HL-60 (cell line): ENCODE measurements at regions not wholly inside any gene's neighbourhood (a gene's known extent, or its start where the extent isn't known, plus 50 kb on each side); places are given as distances from the start of the nearest gene placed in this dataset.

Source experiments
- DNase-seq, 2 experiments: peaks; one replicate each; pipeline ENCODE4 v3.0.0-alpha.2; 2010 to 2020; ENCODE audit warnings: low read depth in 1 of 2, low spot score in 1 of 2
- H3K27ac ChIP-seq: fragments of 250-450 bp; sonication (Bioruptor Pico); replicated peaks from 2 replicates; pipeline ENCODE4 v1.5.1; 2020; ENCODE audit warnings: mild to moderate bottlenecking, moderate library complexity
- H3K27me3 ChIP-seq: fragments of 250-450 bp; sonication (Bioruptor Pico); 2 replicates; pipeline ENCODE4 v1.5.1; 2021; ENCODE audit warnings: mild to moderate bottlenecking, moderate library complexity; ENCODE audit not compliant: insufficient read depth, poor library complexity, severe bottlenecking
- H3K4me3 ChIP-seq: replicated peaks from 2 replicates; pipeline ENCODE4 v1.5.1; 2011; ENCODE audit warnings: mild to moderate bottlenecking, control low read depth, low read length; ENCODE audit not compliant: insufficient read depth
- GABPA ChIP-seq: IDR thresholded peaks from 2 replicates; pipeline ENCODE4 v1.6.1; 2012; ENCODE audit warnings: low read depth
- POLR2AphosphoS5 ChIP-seq: IDR thresholded peaks from 2 replicates; pipeline ENCODE4 v1.6.1; 2012; ENCODE audit warnings: low read depth
- SPI1 ChIP-seq: IDR thresholded peaks from 2 replicates; pipeline ENCODE4 v1.6.1; 2012; ENCODE audit warnings: low read depth, mild to moderate bottlenecking, borderline replicate concordance
- TF ChIP-seq, protein P1 (sequence below): IDR thresholded peaks from one replicate; pipeline ENCODE4 v1.5.1; 2011; ENCODE audit warnings: low read length, control low read depth, inconsistent platforms; ENCODE audit not compliant: insufficient read depth
- TF ChIP-seq, protein P2 (sequence below): IDR thresholded peaks from 2 replicates; pipeline ENCODE4 v1.6.1; 2012; ENCODE audit warnings: low read depth; ENCODE audit not compliant: insufficient replicate concordance

GRCh38 chr2:118607641-118608040 lies 239.8 kb downstream of the EN1 start:
- Histone ChIP-seq H3K27me3 (no peaks in the 10 kb centered on the region), H3K4me3 (no peak overlapping the region), H3K27ac (no peak overlapping the region)
- TF ChIP-seq GABPA (no peak), SPI1 (no peak), POLR2AphosphoS5 (no peak)
- TF ChIP-seq, protein P1, sequence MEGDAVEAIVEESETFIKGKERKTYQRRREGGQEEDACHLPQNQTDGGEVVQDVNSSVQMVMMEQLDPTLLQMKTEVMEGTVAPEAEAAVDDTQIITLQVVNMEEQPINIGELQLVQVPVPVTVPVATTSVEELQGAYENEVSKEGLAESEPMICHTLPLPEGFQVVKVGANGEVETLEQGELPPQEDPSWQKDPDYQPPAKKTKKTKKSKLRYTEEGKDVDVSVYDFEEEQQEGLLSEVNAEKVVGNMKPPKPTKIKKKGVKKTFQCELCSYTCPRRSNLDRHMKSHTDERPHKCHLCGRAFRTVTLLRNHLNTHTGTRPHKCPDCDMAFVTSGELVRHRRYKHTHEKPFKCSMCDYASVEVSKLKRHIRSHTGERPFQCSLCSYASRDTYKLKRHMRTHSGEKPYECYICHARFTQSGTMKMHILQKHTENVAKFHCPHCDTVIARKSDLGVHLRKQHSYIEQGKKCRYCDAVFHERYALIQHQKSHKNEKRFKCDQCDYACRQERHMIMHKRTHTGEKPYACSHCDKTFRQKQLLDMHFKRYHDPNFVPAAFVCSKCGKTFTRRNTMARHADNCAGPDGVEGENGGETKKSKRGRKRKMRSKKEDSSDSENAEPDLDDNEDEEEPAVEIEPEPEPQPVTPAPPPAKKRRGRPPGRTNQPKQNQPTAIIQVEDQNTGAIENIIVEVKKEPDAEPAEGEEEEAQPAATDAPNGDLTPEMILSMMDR, result no peak
- TF ChIP-seq, protein P2, sequence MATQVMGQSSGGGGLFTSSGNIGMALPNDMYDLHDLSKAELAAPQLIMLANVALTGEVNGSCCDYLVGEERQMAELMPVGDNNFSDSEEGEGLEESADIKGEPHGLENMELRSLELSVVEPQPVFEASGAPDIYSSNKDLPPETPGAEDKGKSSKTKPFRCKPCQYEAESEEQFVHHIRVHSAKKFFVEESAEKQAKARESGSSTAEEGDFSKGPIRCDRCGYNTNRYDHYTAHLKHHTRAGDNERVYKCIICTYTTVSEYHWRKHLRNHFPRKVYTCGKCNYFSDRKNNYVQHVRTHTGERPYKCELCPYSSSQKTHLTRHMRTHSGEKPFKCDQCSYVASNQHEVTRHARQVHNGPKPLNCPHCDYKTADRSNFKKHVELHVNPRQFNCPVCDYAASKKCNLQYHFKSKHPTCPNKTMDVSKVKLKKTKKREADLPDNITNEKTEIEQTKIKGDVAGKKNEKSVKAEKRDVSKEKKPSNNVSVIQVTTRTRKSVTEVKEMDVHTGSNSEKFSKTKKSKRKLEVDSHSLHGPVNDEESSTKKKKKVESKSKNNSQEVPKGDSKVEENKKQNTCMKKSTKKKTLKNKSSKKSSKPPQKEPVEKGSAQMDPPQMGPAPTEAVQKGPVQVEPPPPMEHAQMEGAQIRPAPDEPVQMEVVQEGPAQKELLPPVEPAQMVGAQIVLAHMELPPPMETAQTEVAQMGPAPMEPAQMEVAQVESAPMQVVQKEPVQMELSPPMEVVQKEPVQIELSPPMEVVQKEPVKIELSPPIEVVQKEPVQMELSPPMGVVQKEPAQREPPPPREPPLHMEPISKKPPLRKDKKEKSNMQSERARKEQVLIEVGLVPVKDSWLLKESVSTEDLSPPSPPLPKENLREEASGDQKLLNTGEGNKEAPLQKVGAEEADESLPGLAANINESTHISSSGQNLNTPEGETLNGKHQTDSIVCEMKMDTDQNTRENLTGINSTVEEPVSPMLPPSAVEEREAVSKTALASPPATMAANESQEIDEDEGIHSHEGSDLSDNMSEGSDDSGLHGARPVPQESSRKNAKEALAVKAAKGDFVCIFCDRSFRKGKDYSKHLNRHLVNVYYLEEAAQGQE, result no peak
- DNase-seq, result no peak

DNA sequence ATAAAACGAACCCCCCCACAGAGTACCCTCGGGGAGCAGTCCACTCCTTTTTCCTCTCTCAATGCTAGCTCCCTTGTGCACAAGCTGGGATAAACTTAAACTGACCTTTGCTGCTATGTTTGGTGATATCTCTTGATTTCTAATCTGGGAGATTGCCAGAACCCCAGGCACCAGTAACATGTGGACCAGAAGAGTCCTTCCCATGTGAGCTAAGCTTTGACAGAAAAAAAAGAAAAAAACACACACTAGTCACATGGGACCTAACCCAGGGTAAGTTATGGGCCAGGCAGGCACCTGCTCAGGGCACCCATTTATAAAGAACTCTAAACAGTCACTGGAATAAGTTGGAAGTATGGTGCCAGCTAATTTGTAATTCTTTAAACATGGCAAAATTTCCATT lies 242.6 kb downstream of the EN1 start:
- H3K27ac ChIP-seq, result no peak overlapping the region
- TF ChIP-seq, protein P2, result no peak
- TF ChIP-seq, protein P1, result no peak
- TF ChIP-seq POLR2AphosphoS5 (no peak), GABPA (no peak), SPI1 (no peak)
- DNase-seq, result no peak
- H3K4me3 ChIP-seq, result no peak overlapping the region
- no peaks in the 10 kb centered on the region for H3K27me3 ChIP-seq

- no peak overlapping the region for H3K4me3 ChIP-seq
- TF ChIP-seq SPI1 (no peak), GABPA (no peak), POLR2AphosphoS5 (no peak)
- TF ChIP-seq, protein P1, result no peak
- TF ChIP-seq, protein P2, result no peak
- DNase-seq, result no peak
- H3K27ac ChIP-seq, result no peak overlapping the region
- no peaks in the 10 kb centered on the region for H3K27me3 ChIP-seq
These were observed 243.1 kb downstream of the EN1 start for GRCh38 chr2:118604371-118604770.
